ENCODE measurements at regions not wholly inside any gene's neighbourhood (a gene's known extent, or its start where the extent isn't known, plus 50 kb on each side); places are given as distances from the start of the nearest gene placed in this dataset.

DNA sequence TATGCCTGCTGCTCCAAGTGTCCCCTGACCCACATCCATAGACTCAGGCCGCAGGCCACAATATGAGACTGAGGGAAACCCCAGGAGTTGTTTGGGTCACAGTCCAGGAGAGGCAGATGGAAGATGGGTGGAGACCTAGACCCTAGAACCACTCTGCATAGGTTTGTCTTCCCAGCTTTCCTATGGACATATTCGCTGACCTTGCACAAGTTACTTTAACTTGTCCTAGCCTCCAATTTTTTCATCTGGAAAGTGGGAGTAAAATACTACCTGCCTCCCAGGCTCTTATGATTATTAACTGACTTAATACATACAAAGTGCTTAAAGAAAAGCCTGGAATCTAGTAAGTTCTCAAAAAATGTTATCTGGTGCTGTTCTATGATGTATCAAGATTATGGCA, 157.1 kb upstream of the IFNG-AS1 start:
- H3K36me3 ChIP-seq (ENCODE audit: control insufficient read depth, low read length): no peaks in the 10 kb centered on the region
- no peaks in the 10 kb centered on the region for H3K79me2 ChIP-seq (ENCODE audit: control insufficient read depth, low read length)
- H3K27ac ChIP-seq (ENCODE audit: low read depth, low read length): no peak overlapping the region
- no peak overlapping the region for H3K4me2 ChIP-seq (ENCODE audit: low read length)
- H4K20me1 ChIP-seq (ENCODE audit: control insufficient read depth, insufficient read depth, low read depth, low read length): no peaks in the 10 kb centered on the region
- H3K4me1 ChIP-seq (ENCODE audit: control insufficient read depth, low read length): peaks cover 12% of the 10 kb centered on the region
- no peaks in the 10 kb centered on the region for H3K9me2 ChIP-seq (replicated peaks; ENCODE audit: control insufficient read depth, low read length)
- H3K9me3 ChIP-seq (ENCODE audit: control insufficient read depth, insufficient read depth, low read length): no peaks in the 10 kb centered on the region
- H3F3A ChIP-seq (ENCODE audit: control insufficient read depth, insufficient read depth): no peaks in the 10 kb centered on the region
- H3K27me3 ChIP-seq (ENCODE audit: control insufficient read depth, low read length): no peaks in the 10 kb centered on the region
- no peak overlapping the region for H3K4me3 ChIP-seq (ENCODE audit: low read length)
- TF ChIP-seq EZH2phosphoT487 (IDR thresholded peaks at IDR 0.05; ENCODE audit: borderline replicate concordance, low read length): no peak
- TF ChIP-seq, protein P1, sequence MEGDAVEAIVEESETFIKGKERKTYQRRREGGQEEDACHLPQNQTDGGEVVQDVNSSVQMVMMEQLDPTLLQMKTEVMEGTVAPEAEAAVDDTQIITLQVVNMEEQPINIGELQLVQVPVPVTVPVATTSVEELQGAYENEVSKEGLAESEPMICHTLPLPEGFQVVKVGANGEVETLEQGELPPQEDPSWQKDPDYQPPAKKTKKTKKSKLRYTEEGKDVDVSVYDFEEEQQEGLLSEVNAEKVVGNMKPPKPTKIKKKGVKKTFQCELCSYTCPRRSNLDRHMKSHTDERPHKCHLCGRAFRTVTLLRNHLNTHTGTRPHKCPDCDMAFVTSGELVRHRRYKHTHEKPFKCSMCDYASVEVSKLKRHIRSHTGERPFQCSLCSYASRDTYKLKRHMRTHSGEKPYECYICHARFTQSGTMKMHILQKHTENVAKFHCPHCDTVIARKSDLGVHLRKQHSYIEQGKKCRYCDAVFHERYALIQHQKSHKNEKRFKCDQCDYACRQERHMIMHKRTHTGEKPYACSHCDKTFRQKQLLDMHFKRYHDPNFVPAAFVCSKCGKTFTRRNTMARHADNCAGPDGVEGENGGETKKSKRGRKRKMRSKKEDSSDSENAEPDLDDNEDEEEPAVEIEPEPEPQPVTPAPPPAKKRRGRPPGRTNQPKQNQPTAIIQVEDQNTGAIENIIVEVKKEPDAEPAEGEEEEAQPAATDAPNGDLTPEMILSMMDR (IDR thresholded peaks at IDR 0.05; ENCODE audit: low read depth, low read length, poor library complexity, severe bottlenecking): no peak

DNA sequence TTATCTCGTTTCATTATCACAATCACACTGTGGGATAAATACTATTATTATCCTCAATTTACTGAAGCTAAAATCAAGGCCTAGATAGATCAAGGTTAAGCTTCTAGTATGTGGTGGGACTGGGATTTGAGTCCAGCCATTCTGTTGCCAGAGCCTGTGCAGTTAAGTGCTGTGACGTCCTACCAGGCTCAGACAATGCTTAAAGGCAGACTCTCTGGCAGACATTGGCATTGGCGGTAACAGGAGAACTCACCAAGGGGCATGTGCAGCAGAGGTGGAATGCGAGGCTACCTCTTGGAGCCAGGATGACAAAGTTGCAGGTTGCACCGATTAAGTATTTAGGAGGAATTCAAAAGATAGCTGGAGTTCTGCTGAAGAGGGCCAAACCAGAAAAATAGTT, 155.6 kb upstream of the IFNG-AS1 start:
- H3F3A ChIP-seq (ENCODE audit: control insufficient read depth, insufficient read depth): no peaks in the 10 kb centered on the region
- H3K9me3 ChIP-seq (ENCODE audit: control insufficient read depth, insufficient read depth, low read length): no peaks in the 10 kb centered on the region
- no peak overlapping the region for H3K4me3 ChIP-seq (ENCODE audit: low read length)
- H3K36me3 ChIP-seq (ENCODE audit: control insufficient read depth, low read length): no peaks in the 10 kb centered on the region
- no peaks in the 10 kb centered on the region for H4K20me1 ChIP-seq (ENCODE audit: control insufficient read depth, insufficient read depth, low read depth, low read length)
- H3K27me3 ChIP-seq (ENCODE audit: control insufficient read depth, low read length): no peaks in the 10 kb centered on the region
- peaks cover under 1% of the 10 kb centered on the region for H3K4me1 ChIP-seq (ENCODE audit: control insufficient read depth, low read length)
- H3K9me2 ChIP-seq (replicated peaks; ENCODE audit: control insufficient read depth, low read length): no peaks in the 10 kb centered on the region
- no peaks in the 10 kb centered on the region for H3K79me2 ChIP-seq (ENCODE audit: control insufficient read depth, low read length)
- TF ChIP-seq EZH2phosphoT487 (IDR thresholded peaks at IDR 0.05; ENCODE audit: borderline replicate concordance, low read length): no peak
- TF ChIP-seq, protein P1 (IDR thresholded peaks at IDR 0.05; ENCODE audit: low read depth, low read length, poor library complexity, severe bottlenecking): no peak
- no peak overlapping the region for H3K4me2 ChIP-seq (ENCODE audit: low read length)
- no peak overlapping the region for H3K27ac ChIP-seq (ENCODE audit: low read depth, low read length)

DNA sequence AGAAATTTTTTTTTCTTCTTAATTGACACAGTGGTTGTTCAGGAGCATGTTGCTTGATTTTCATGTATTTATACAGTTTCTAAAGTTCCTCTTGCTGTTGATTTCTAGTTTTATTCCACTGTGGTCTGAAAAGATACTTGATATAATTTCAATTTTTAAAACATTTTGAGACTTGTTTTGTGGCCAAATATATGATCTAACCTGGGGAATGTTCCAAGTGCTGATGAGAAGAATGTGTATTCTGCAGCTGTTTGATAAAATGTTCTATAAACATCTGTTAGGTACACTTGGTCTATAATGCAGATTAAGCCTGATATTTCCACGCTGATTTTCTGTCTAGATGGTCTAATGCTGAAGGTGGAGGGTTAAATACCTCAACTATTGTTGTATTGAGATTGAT, 151.4 kb upstream of the IFNG-AS1 start:
- TF ChIP-seq, protein P1 (IDR thresholded peaks at IDR 0.05; ENCODE audit: low read depth, low read length, poor library complexity, severe bottlenecking): no peak
- TF ChIP-seq EZH2phosphoT487 (IDR thresholded peaks at IDR 0.05; ENCODE audit: borderline replicate concordance, low read length): no peak
- no peaks in the 10 kb centered on the region for H4K20me1 ChIP-seq (ENCODE audit: control insufficient read depth, insufficient read depth, low read depth, low read length)
- no peaks in the 10 kb centered on the region for H3K9me3 ChIP-seq (ENCODE audit: control insufficient read depth, insufficient read depth, low read length)
- no peaks in the 10 kb centered on the region for H3K36me3 ChIP-seq (ENCODE audit: control insufficient read depth, low read length)
- no peaks in the 10 kb centered on the region for H3K9me2 ChIP-seq (replicated peaks; ENCODE audit: control insufficient read depth, low read length)
- H3K4me1 ChIP-seq (ENCODE audit: control insufficient read depth, low read length): no peaks in the 10 kb centered on the region
- no peak overlapping the region for H3K4me3 ChIP-seq (ENCODE audit: low read length)
- no peak overlapping the region for H3K27ac ChIP-seq (ENCODE audit: low read depth, low read length)
- H3F3A ChIP-seq (ENCODE audit: control insufficient read depth, insufficient read depth): no peaks in the 10 kb centered on the region
- H3K4me2 ChIP-seq (ENCODE audit: low read length): no peak overlapping the region
- H3K79me2 ChIP-seq (ENCODE audit: control insufficient read depth, low read length): no peaks in the 10 kb centered on the region
- H3K27me3 ChIP-seq (ENCODE audit: control insufficient read depth, low read length): no peaks in the 10 kb centered on the region

DNA sequence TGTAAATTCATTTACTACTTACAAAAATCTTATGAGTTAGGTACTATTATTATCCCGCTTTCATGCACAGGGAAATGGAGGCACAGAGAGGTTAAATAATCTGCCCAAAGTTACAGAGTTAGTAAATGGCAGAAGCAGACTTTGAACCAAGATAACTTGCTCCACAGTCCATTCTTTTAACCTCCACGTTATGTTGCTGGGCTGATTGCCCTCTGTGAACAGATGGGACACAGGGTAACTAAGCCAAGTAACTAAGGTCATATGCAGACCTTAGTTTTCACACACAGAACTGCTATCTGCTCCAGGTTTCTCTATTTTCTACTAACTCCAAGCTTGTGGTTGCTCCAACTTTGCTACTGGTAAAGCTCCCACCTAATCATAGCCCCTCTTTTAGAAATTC, 147.1 kb upstream of the IFNG-AS1 start:
- Histone ChIP-seq H3K4me1 (ENCODE audit: control insufficient read depth, low read length) (no peaks in the 10 kb centered on the region), H3K9me2 (replicated peaks; ENCODE audit: control insufficient read depth, low read length) (no peaks in the 10 kb centered on the region), H4K20me1 (ENCODE audit: control insufficient read depth, insufficient read depth, low read depth, low read length) (no peaks in the 10 kb centered on the region), H3K4me3 (ENCODE audit: low read length) (no peak overlapping the region), H3K9me3 (ENCODE audit: control insufficient read depth, insufficient read depth, low read length) (no peaks in the 10 kb centered on the region), H3F3A (ENCODE audit: control insufficient read depth, insufficient read depth) (no peaks in the 10 kb centered on the region), H3K36me3 (ENCODE audit: control insufficient read depth, low read length) (no peaks in the 10 kb centered on the region), H3K27me3 (ENCODE audit: control insufficient read depth, low read length) (no peaks in the 10 kb centered on the region), H3K27ac (ENCODE audit: low read depth, low read length) (no peak overlapping the region), H3K4me2 (ENCODE audit: low read length) (no peak overlapping the region), H3K79me2 (ENCODE audit: control insufficient read depth, low read length) (no peaks in the 10 kb centered on the region)
- TF ChIP-seq, protein P1 (IDR thresholded peaks at IDR 0.05; ENCODE audit: low read depth, low read length, poor library complexity, severe bottlenecking): no peak
- TF ChIP-seq EZH2phosphoT487 (IDR thresholded peaks at IDR 0.05; ENCODE audit: borderline replicate concordance, low read length): no peak
